Mesendoderm (in vitro differentiated cells): ENCODE measurements at regions not wholly inside any gene's neighbourhood (a gene's known extent, or its start where the extent isn't known, plus 50 kb on each side); places are given as distances from the start of the nearest gene placed in this dataset.
"Not testable (repeated sequence)": the region's sequence is repeated elsewhere in the genome, so short reads cannot be mapped to it uniquely, and the experiment has no call there.

Experiments used
- DNase-seq: peaks from one replicate; pipeline ENCODE4 v3.0.0; 2013
- H2AK5ac ChIP-seq: 2 replicates; pipeline ENCODE4 v1.6.1; 2013; ENCODE audit warnings: low read length, inconsistent platforms
- H2BK120ac ChIP-seq: 2 replicates; pipeline ENCODE4 v1.6.1; 2013; ENCODE audit warnings: low read depth, mild to moderate bottlenecking, low read length, moderate library complexity, mixed read lengths
- H2BK15ac ChIP-seq: replicated peaks from 2 replicates; pipeline ENCODE4 v1.6.1; 2013; ENCODE audit warnings: low read depth, mild to moderate bottlenecking, moderate library complexity
- H2BK5ac ChIP-seq: 2 replicates; pipeline ENCODE4 v1.6.1; 2013; ENCODE audit warnings: low read length, inconsistent platforms
- H3K18ac ChIP-seq: 2 replicates; pipeline ENCODE4 v1.6.1; 2013; ENCODE audit warnings: mild to moderate bottlenecking, low read length, mixed read lengths
- H3K23ac ChIP-seq: one replicate; pipeline ENCODE4 v1.6.1; 2013; ENCODE audit warnings: low read length
- H3K27ac ChIP-seq: 2 replicates; pipeline ENCODE4 v1.5.1; 2013; ENCODE audit warnings: low read depth, mild to moderate bottlenecking, inconsistent platforms, low read length, moderate library complexity
- H3K27me3 ChIP-seq: 2 replicates; pipeline ENCODE4 v1.6.1; 2013; ENCODE audit warnings: low read length, control low read depth, mild to moderate bottlenecking, inconsistent platforms; ENCODE audit not compliant: insufficient read depth, poor library complexity
- H3K36me3 ChIP-seq: 2 replicates; pipeline ENCODE4 v1.6.1; 2013; ENCODE audit warnings: low read length, inconsistent platforms; ENCODE audit not compliant: control insufficient read depth, insufficient read depth
- H3K4ac ChIP-seq: one replicate; pipeline ENCODE4 v1.6.1; 2013; ENCODE audit warnings: low read depth, mild to moderate bottlenecking, low read length, moderate library complexity
- H3K4me1 ChIP-seq: 2 replicates; pipeline ENCODE4 v1.6.1; 2013; ENCODE audit warnings: low read depth, low read length, inconsistent platforms; ENCODE audit not compliant: control insufficient read depth
- H3K4me2 ChIP-seq: 2 replicates; pipeline ENCODE4 v1.6.1; 2013; ENCODE audit warnings: low read length
- H3K4me3 ChIP-seq: 2 replicates; pipeline ENCODE4 v1.5.1; 2013; ENCODE audit warnings: mild to moderate bottlenecking, low read length
- H3K56ac ChIP-seq: one replicate; pipeline ENCODE4 v1.6.1; 2013; ENCODE audit warnings: low read length
- H3K79me1 ChIP-seq: 2 replicates; pipeline ENCODE4 v1.6.1; 2013; ENCODE audit warnings: low read length, inconsistent platforms
- H3K79me2 ChIP-seq: 2 replicates; pipeline ENCODE4 v1.6.1; 2013; ENCODE audit warnings: mild to moderate bottlenecking, low read length; ENCODE audit not compliant: control insufficient read depth, insufficient read depth
- H3K9ac ChIP-seq: 2 replicates; pipeline ENCODE4 v1.6.1; 2013; ENCODE audit warnings: low read length, inconsistent platforms
- H4K5ac ChIP-seq: one replicate; pipeline ENCODE4 v1.6.1; 2013; ENCODE audit warnings: low read length
- H4K8ac ChIP-seq: one replicate; pipeline ENCODE4 v1.6.1; 2013; ENCODE audit warnings: low read depth, mild to moderate bottlenecking, control low read depth, low read length, moderate library complexity
- WGBS: extraction: QIAGEN DNeasy Blood & Tissue Kit; methylation state at CpG from one replicate; pipeline ENCODE4 v1.1.7; 2013; ENCODE audit warnings: low lambda C conversion rate, missing lambda C conversion rate; ENCODE audit not compliant: insufficient coverage; ENCODE audit errors: extremely low coverage; 5-methylcytosine and 5-hydroxymethylcytosine counted together

DNA sequence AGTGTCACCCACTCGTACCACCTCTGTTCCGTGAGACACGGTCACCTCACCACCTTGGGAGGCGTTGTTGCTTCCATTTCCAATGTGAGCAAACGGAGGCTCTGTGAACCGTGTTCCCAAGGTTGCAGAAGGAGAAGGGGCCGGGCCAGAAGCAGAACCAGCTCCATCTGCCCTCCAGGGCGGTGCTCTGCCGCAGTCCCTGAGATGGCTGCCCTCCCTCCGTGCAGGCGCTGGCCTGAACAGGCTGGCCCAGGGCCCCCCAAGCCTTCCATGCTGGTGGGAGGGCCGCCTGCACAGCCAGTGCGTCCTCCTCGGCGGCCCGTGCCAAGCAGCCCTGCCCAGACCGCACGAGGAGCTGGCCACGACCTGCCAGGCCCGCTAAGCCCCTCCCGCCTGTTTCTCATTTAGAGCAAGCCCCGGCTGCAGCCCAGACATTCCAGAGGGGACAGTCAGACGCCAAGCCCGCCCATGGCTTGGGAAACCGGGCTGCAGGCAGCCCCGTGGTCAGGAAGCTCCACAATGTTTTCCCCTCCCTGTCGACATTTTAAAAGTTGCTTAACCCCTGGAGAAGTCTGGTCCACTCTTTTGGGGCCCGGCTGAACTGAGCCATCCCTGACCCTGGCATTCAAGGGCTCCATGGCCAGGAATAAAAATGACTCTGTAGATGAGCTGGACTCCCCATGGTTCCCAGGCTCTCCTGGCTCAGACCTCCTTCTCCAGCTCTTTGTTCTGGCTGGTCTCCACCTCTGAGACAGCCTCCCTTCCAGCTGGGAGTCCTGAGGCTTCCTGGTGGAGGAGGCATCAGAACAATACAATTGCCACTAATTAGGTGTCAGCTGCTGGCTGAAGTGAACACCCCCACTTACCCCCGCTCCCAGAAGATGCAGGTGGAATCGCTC is 236.0 kb downstream of the BCL11B start:
- Histone ChIP-seq H3K56ac (peak overlapping the region; percentile 87), H3K23ac (peak overlapping the region; percentile 15), H3K4me2 (no peak overlapping the region), H4K8ac (no peak overlapping the region), H2BK15ac (no peak overlapping the region), H3K79me1 (no peaks in the 10 kb centered on the region), H3K79me2 (no peaks in the 10 kb centered on the region), H3K4me3 (no peak overlapping the region), H3K9ac (peak overlapping the region; percentile 45), H2BK5ac (peak overlapping the region; percentile 25), H3K4me1 (peaks cover 3% of the 10 kb centered on the region), H3K36me3 (no peaks in the 10 kb centered on the region), H2BK120ac (no peak overlapping the region), H2AK5ac (no peak overlapping the region), H3K4ac (no peak overlapping the region), H3K27me3 (no peaks in the 10 kb centered on the region), H3K27ac (peak overlapping the region; percentile 25), H3K18ac (peak overlapping the region; percentile 3), H4K5ac (no peak overlapping the region)
- WGBS, result no CpG with 5 or more reads among the region's 30 CpGs
- peak; percentile 95 for DNase-seq

GRCh38 chr14:99036611-99037293 is 235.2 kb downstream of the BCL11B start:
- Histone ChIP-seq H3K36me3 (no peaks in the 10 kb centered on the region), H3K56ac (peak overlapping the region; percentile 2), H3K18ac (no peak overlapping the region), H3K27ac (no peak overlapping the region), H3K79me1 (no peaks in the 10 kb centered on the region), H3K4ac (no peak overlapping the region), H3K4me1 (peaks cover 3% of the 10 kb centered on the region), H3K23ac (no peak overlapping the region), H3K79me2 (no peaks in the 10 kb centered on the region), H2BK15ac (no peak overlapping the region), H3K9ac (no peak overlapping the region), H4K8ac (no peak overlapping the region), H2AK5ac (no peak overlapping the region), H2BK120ac (no peak overlapping the region), H3K4me3 (no peak overlapping the region), H2BK5ac (no peak overlapping the region), H4K5ac (no peak overlapping the region), H3K4me2 (no peak overlapping the region), H3K27me3 (no peaks in the 10 kb centered on the region)
- no peak for DNase-seq
- no CpG with 5 or more reads among the region's 25 CpGs for WGBS

DNA sequence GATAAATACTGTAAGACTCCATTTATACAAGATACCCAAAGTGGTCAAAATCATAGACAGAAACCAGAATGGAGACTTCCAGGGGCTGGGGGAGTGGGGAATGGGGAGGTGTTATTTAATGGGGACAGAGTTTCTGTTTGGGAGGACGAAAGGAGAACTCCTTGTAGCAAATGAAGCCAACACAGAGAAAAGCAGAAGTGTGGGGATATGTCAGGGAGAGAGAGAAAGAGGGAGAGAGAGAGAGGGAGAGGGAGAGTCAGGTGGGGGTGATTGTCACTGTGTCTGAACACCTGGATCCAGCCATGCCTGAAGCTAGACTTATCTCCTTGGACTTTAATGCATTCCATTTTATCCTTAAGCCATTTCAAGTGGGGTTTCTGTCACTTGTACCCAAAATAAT is 234.7 kb downstream of the BCL11B start:
- H4K8ac ChIP-seq, H2BK5ac ChIP-seq, H3K4me2 ChIP-seq, H2AK5ac ChIP-seq, H3K36me3 ChIP-seq, H3K9ac ChIP-seq, H3K79me1 ChIP-seq, H3K27ac ChIP-seq, H3K56ac ChIP-seq, H3K27me3 ChIP-seq, H2BK120ac ChIP-seq, H3K18ac ChIP-seq, H3K4me3 ChIP-seq, H4K5ac ChIP-seq, H2BK15ac ChIP-seq, H3K79me2 ChIP-seq, H3K4me1 ChIP-seq, H3K4ac ChIP-seq, H3K23ac ChIP-seq, DNase-seq: not testable (repeated sequence)
- no CpG with 5 or more reads among the region's 1 CpG for WGBS

GRCh38 chr14:99037777-99038430 is 234.1 kb downstream of the BCL11B start:
- no peak overlapping the region for H3K27ac ChIP-seq
- no peaks in the 10 kb centered on the region for H3K36me3 ChIP-seq
- H3K79me1 ChIP-seq, result no peaks in the 10 kb centered on the region
- no peak overlapping the region for H3K56ac ChIP-seq
- H3K27me3 ChIP-seq, result no peaks in the 10 kb centered on the region
- no CpG with 5 or more reads among the region's 10 CpGs for whole genome bisulfite sequencing
- H3K23ac ChIP-seq, result no peak overlapping the region
- no peak overlapping the region for H3K9ac ChIP-seq
- no peak overlapping the region for H2BK5ac ChIP-seq
- no peak overlapping the region for H3K4ac ChIP-seq
- H3K79me2 ChIP-seq, result no peaks in the 10 kb centered on the region
- DNase-seq, result peak; percentile 46
- H4K8ac ChIP-seq, result no peak overlapping the region
- H2BK15ac ChIP-seq, result no peak overlapping the region
- H3K4me1 ChIP-seq, result peaks cover 3% of the 10 kb centered on the region
- H2AK5ac ChIP-seq, result no peak overlapping the region
- no peak overlapping the region for H3K4me3 ChIP-seq
- H3K18ac ChIP-seq, result no peak overlapping the region
- H3K4me2 ChIP-seq, result no peak overlapping the region
- no peak overlapping the region for H4K5ac ChIP-seq
- no peak overlapping the region for H2BK120ac ChIP-seq

GRCh38 chr14:99038431-99038820 is 233.6 kb downstream of the BCL11B start:
- no peak overlapping the region for H3K4me3 ChIP-seq
- H3K36me3 ChIP-seq, result no peaks in the 10 kb centered on the region
- no peak overlapping the region for H2BK15ac ChIP-seq
- H3K27ac ChIP-seq, result no peak overlapping the region
- no peak overlapping the region for H3K18ac ChIP-seq
- peaks cover 3% of the 10 kb centered on the region for H3K4me1 ChIP-seq
- DNase-seq, result no peak
- no peak overlapping the region for H2BK5ac ChIP-seq
- no CpG with 5 or more reads among the region's 4 CpGs for WGBS
- no peak overlapping the region for H3K9ac ChIP-seq
- H4K8ac ChIP-seq, result no peak overlapping the region
- no peak overlapping the region for H2AK5ac ChIP-seq
- H2BK120ac ChIP-seq, result no peak overlapping the region
- H3K27me3 ChIP-seq, result no peaks in the 10 kb centered on the region
- H3K4me2 ChIP-seq, result no peak overlapping the region
- H3K23ac ChIP-seq, result no peak overlapping the region
- no peak overlapping the region for H3K56ac ChIP-seq
- no peak overlapping the region for H4K5ac ChIP-seq
- H3K79me1 ChIP-seq, result no peaks in the 10 kb centered on the region
- no peaks in the 10 kb centered on the region for H3K79me2 ChIP-seq
- H3K4ac ChIP-seq, result no peak overlapping the region
